WTC11 (cell line): ENCODE measurements at regions not wholly inside any gene's neighbourhood (a gene's known extent, or its start where the extent isn't known, plus 50 kb on each side); places are given as distances from the start of the nearest gene placed in this dataset.

Experiments
- CTCF ChIP-seq: fragments of 200-600 bp; IDR thresholded peaks from 2 replicates; pipeline ENCODE4 v1.8.0; 2022; ENCODE audit warnings: antibody characterized with exemption
- ETV6 ChIP-seq: sonication (generic); formaldehyde crosslinking; IDR thresholded peaks from 2 replicates; pipeline ENCODE4 v1.8.1; 2022; ENCODE audit warnings: mild to moderate bottlenecking, missing genetic modification reagents
- JUN ChIP-seq: sonication (generic); formaldehyde crosslinking; IDR thresholded peaks from 2 replicates; pipeline ENCODE4 v1.8.0; 2023; ENCODE audit warnings: mild to moderate bottlenecking, missing genetic modification reagents
- SMAD3 ChIP-seq: sonication (generic); formaldehyde crosslinking; IDR thresholded peaks from 2 replicates; pipeline ENCODE4 v1.8.0; 2022; ENCODE audit warnings: missing genetic modification reagents, mild to moderate bottlenecking, borderline replicate concordance
- SMAD4 ChIP-seq: sonication (generic); formaldehyde crosslinking; IDR thresholded peaks from 2 replicates; pipeline ENCODE4 v1.8.0; 2022; ENCODE audit warnings: mild to moderate bottlenecking, missing genetic modification reagents
- SP1 ChIP-seq: sonication (generic); formaldehyde crosslinking; conservative IDR thresholded peaks from 2 replicates; pipeline ENCODE4 v1.8.1; 2022; ENCODE audit warnings: missing genetic modification reagents
- TF ChIP-seq, protein P1 (sequence below): sonication (generic); formaldehyde crosslinking; IDR thresholded peaks from 2 replicates; pipeline ENCODE4 v1.8.0; 2022; ENCODE audit warnings: mild to moderate bottlenecking, missing genetic modification reagents

- TF ChIP-seq CTCF (no peak), SP1 (CRISPR knock-in tag) (no peak), SMAD4 (CRISPR knock-in tag) (no peak), ETV6 (no peak), SMAD3 (no peak), JUN (no peak)
- TF ChIP-seq, protein P1, sequence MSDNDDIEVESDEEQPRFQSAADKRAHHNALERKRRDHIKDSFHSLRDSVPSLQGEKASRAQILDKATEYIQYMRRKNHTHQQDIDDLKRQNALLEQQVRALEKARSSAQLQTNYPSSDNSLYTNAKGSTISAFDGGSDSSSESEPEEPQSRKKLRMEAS (CRISPR knock-in tag), result no peak
These were observed 308.9 kb downstream of the DTHD1 start for GRCh38 chr4:36590343-36590742.
